Epithelial cell of proximal tubule (primary cell): ENCODE measurements at regions not wholly inside any gene's neighbourhood (a gene's known extent, or its start where the extent isn't known, plus 50 kb on each side); places are given as distances from the start of the nearest gene placed in this dataset.

ENCODE experiments used
- DNase-seq: peaks from one replicate; pipeline ENCODE4 v3.0.0-alpha.2; 2011; ENCODE audit warnings: low read depth
- H3K4me3 ChIP-seq: 2 replicates; pipeline ENCODE4 v1.5.1; 2011; ENCODE audit warnings: low read depth, mild to moderate bottlenecking, low read length
- CTCF ChIP-seq: conservative IDR thresholded peaks from 2 replicates; pipeline ENCODE4 v1.5.1; 2012; ENCODE audit warnings: low read depth, mild to moderate bottlenecking, low read length

- no peak overlapping the region for H3K4me3 ChIP-seq
- DNase-seq: no peak
- TF ChIP-seq CTCF: peak; percentile 62
These were observed 112.5 kb upstream of the ATP6AP2 start for GRCh38 chrX:40468033-40468846.

GRCh38 chrX:40467454-40467853 lies 113.3 kb upstream of the ATP6AP2 start:
- no peak overlapping the region for H3K4me3 ChIP-seq
- no peak for DNase-seq
- no peak for TF ChIP-seq CTCF

- TF ChIP-seq CTCF: no peak
- no peak overlapping the region for H3K4me3 ChIP-seq
- no peak for DNase-seq
These were observed 114.8 kb upstream of the ATP6AP2 start for GRCh38 chrX:40465735-40466551.

DNA sequence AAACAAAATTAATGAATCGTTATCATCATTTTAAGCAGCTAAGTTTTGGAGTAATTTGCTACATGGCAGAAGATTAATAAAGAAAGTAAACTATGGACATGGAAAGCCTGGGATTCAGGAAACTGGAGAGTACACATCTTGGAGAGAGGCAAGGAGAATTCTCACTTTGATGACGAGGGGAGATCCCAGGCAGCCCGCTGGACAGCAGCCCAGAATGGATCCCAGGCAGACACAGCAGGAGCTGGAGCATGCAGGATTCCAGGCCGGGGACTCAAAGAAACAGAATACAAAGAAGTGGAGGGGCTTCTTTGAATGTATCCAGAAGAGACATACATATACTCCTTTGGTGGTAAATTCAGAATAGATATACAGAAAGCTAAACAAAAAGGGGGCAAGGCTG lies 118.0 kb upstream of the ATP6AP2 start:
- H3K4me3 ChIP-seq: no peak overlapping the region
- DNase-seq: no peak
- TF ChIP-seq CTCF: no peak

DNA sequence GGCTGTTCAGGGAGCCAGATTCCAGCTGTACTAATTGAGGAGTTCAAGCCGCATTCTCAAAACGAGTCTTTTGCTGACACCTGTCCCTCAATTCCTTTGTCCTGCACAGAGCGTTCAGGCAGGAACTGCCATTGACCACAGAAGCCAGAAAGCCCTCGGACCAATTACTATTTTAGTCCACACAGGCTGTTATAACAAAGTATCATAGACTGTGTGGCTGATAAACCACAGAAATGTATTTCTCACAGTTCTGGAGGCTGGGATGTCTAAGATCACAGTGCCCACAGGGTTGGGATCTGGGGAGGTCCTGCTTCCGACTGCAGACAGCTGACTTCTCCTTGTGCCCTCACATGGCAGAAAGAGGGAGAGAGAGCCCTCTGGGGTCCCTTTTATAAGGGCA lies 119.8 kb upstream of the ATP6AP2 start:
- TF ChIP-seq CTCF: no peak
- no peak overlapping the region for H3K4me3 ChIP-seq
- DNase-seq: no peak

DNA sequence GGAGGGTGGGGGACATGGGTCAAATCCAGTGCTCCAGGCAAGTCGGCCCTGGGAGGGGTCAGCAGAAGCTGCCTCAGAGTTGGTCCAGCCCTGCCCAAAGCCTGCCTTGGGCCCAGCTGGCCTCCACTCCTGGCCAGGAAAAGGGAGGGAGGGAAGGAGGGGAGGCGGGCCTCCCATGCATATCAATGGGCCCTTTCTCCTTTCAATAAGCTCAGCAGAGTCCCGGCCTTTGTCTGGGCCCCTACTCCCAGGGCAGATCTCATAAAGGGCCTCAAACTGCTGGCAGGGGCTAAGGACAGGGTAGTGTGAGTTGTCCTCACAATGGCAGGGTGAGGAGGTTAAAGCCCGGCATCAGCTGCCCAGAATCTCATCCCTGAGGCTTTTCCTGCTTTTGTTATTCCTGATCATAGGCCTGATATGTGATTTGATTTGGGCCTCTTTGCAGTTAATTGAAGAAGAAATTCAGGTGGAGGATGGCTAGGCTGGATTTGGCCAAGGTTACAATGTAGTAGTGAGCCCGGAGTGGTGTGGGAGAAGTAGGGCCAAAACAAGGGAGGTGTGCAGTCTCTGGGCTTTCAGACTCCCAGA lies 121.1 kb upstream of the ATP6AP2 start:
- no peak for DNase-seq
- no peak for TF ChIP-seq CTCF
- no peak overlapping the region for H3K4me3 ChIP-seq
